Fibroblast of skin of abdomen (primary cell): ENCODE measurements at regions not wholly inside any gene's neighbourhood (a gene's known extent, or its start where the extent isn't known, plus 50 kb on each side); places are given as distances from the start of the nearest gene placed in this dataset.
"Not testable (repeated sequence)": the region's sequence is repeated elsewhere in the genome, so short reads cannot be mapped to it uniquely, and the experiment has no call there.

Experiments used
- DNase-seq: peaks from one replicate; pipeline ENCODE4 v3.0.0-alpha.2; 2013

DNA sequence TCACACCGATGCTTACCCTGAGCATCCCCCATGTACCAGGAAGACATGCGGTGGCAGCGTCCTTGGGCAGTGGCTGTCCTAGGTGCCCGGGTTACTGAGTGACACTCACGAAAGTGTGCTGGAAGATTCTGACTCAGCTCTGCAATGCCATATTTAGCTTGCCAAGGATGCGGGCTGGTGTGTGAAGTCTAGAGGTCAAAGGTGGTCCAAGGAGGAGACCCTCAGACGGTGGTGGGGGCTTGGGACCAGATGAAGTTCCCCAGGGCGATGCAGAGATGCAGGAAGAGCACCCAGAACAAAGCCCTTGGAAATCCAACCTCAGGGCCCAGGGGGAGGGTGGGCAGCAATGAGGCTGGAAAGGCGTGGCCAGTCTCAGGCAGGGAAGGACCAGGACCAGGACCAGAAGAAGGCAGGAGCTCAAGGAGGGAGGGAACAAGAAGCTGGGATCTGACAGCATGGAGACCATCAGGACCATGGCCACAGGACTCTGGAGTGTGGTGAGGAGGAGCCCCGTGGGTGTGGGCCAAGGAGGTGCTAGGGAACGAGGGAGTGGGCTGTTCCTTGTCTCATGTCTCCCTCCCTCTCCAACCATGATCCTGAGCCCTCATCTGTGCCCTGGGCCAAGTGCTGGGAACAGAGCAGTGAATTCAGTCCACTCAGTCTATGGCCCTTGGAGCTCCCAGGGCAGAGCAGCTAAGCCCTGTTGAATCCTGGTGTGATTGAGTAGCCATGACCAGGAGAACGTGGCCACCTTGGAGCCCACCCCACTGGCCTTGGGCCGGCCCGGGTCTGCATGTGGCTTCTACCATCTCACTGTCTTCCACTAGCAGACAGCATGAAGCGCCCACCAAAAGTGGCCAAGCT, 310.1 kb upstream of the DIO3 start:
- no peak for DNase-seq

DNA sequence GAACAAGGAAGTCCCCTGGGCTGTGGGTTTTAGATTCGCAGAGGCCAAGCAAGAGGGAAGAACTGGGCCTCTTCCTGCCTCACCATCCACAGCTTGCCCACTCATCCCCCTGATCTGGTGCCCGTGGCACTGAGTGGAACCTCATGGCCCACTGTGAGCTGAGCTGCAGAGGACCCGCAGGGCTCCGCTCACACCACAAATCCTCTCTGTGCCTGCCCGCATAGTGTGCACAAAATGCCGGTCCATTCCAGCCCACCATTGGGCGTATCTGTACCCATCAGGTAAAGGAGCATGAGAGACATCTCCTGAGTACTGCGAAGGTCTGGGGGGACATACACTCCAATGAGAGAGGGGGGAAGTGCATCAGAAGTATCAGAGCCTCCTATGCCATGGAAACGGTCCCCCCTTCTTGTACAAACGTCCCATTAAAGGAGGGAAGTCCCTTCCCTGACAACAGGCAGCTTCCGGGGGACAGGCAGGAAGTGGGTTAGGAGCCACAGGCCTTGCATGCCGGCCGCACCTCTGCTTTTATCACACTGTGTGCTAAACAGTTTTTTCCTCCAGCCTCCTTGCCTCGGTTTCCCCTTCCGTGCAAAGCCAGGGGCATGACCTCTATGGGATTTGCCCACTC, 309.4 kb upstream of the DIO3 start:
- DNase-seq = no peak

- DNase-seq = no peak
These were observed 308.7 kb upstream of the DIO3 start for GRCh38 chr14:101252443-101253214.

DNA sequence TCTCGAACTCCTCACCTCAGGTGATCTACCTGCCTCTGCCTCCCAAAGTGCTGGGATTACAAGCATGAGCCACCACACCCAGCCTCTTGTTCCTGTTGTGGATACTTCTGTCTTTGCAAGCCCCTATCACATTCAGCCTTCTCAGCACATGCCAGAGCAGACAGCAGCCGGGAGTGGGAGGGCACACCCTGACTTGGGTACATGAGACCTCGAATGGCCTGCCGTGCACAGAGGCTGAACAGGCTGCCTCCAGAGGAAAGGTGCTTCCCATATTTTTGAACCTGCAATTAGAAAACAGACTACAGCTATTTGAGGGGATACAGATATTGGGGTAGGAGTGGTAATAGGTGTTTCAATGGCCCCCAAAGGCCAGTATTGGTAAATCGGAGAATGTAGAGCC, 307.3 kb upstream of the DIO3 start:
- no peak for DNase-seq

GRCh38 chr14:101254805-101255764, 306.2 kb upstream of the DIO3 start:
- DNase-seq = no peak

DNA sequence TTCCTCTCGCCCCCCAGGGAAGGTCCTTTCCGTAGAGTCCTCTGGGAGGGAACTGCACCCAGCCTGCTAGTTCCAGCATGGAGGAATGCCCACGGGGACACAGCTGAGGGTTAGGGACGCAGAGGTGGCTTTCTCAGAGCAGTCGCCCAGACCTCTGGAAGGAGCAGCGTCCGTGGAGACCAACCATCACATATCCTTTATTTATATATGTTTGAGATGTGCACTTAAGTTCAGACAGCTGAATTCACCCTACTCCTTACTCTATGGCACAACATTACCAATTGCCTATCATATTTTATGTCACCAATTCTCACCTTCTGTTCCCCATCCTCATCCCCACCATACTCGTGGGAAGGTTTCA, 305.6 kb upstream of the DIO3 start:
- DNase-seq = no peak

GRCh38 chr14:101256266-101256665, 305.0 kb upstream of the DIO3 start:
- DNase-seq = no peak

- DNase-seq = no peak
These were observed 303.7 kb upstream of the DIO3 start for GRCh38 chr14:101257551-101257950.

DNA sequence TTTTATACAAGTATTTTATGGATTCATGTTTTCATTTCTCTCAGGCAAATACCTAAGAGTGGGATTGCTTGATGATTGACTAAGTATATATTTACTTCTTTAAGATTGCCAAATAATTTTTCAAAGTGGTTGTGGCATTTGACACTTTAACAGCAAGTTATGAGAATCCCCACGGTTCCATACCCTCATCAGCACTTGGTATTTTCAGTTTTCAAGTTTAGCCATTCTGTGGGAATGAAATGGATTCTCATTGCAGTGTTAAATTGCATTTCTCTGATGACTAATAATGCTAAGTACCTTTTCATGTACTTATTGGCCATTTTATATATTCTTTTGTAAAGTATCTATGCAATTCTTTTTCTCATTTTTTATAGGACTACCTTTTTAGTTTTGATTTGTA, 301.5 kb upstream of the DIO3 start:
- no peak for DNase-seq

- not testable (repeated sequence) for DNase-seq
These were observed 294.9 kb upstream of the DIO3 start for GRCh38 chr14:101266441-101266840.

- no peak for DNase-seq
These were observed 288.2 kb upstream of the DIO3 start for GRCh38 chr14:101273091-101273490.

- DNase-seq = no peak
These were observed 284.8 kb upstream of the DIO3 start for GRCh38 chr14:101276309-101277091.

DNA sequence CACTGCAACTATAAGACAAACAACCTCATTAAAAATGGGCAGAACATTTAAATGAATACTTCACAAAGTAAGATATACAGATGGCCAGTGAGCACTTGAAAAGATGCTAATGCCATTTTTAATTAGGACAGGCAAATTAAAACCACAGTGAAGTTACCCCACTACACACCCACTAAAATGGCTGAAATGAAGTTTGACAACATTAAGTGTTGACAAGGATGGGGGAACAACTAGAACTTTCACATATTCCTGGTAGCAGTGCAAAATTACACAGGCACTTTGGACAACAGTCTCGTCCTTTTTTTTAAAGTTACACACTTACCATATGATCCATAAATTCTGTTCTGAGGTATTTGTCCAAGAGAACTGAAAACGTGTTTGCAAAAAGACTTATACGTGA, 278.9 kb upstream of the DIO3 start:
- no peak for DNase-seq

- no peak for DNase-seq
These were observed 276.6 kb upstream of the DIO3 start for GRCh38 chr14:101284711-101285110.

DNA sequence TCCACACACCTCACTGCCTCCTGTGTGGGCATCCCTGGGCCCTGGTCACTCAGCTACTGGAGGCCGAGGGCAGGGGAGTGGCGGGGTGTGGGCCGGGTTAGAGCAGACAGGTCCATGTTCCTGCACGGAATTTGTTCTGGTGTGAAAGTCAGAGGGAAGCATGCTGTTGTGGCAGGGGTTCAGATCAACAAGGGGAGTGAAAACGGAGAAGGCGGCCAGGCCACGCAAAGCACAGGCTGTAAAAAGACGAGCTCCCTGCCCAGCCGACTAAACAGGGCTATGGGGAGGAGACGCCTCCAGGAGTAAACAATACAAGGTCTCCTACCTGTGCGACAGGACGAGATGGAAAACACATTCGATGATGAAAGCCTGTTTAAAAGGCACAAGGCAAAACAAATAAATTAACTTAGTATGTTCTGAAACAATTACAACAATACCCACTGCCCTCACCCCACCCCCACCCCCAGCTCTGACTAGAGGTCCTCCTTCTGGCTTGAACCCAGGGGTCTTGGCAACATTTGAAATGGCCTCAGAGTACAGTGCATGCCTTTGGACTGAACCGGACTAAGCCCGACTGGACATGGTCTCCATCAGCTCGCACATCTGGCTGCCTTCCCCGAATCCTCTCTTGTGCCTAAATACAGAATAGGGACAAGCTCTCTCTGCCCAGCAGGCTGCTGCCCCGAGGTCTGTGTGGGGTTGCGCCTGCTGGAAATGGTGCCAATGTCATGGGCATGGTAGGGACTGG, 274.9 kb upstream of the DIO3 start:
- DNase-seq = no peak

GRCh38 chr14:101288436-101289229, 272.7 kb upstream of the DIO3 start:
- DNase-seq = no peak

DNA sequence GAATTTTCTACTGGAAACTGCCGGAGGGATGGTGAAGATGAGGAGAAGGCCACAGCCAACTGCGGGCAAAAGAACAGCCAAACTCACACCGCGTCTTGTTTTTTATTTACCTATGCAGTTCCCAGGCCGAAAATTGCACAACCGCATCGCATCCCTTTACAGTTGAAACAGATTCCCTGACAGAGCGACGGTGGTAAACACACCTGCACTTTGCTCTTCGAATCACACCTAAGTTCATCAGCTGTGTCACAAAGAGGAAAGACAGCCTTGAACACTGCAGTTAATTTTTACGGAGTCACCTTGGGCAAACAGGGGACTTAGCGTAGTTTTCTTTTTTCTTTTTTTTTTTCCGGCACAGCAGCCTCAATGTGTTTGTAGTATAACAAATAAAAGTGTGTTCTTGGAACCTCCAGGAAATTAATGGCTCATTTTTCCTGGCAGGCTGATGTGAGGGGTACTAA, 272.0 kb upstream of the DIO3 start:
- DNase-seq = no peak

GRCh38 chr14:101289911-101290310, 271.4 kb upstream of the DIO3 start:
- no peak for DNase-seq

DNA sequence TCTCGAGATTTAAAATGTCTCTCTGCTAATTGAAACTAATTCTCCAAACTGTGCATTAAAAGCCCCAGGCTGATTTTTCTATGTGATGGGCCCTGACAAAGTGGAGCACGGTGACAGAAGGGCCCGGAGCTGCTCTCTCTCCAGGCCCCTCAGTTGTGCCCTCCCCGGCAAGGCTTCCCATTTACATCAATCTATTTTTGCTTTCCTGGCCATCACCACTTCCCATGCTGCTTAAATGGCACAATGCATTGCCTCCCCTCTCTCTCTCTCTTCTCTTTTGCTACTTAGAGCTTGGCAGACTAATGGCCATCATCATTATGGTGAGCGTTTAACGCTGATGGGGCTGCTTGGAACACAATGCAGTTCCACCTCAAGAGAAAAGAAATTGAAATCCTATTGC, 270.7 kb upstream of the DIO3 start:
- DNase-seq = no peak

GRCh38 chr14:101291390-101291789, 269.9 kb upstream of the DIO3 start:
- DNase-seq = no peak
